Mesenchymal stem cell (in vitro differentiated cells and primary cell): ENCODE measurements at regions not wholly inside any gene's neighbourhood (a gene's known extent, or its start where the extent isn't known, plus 50 kb on each side); places are given as distances from the start of the nearest gene placed in this dataset.
"Not testable (repeated sequence)": the region's sequence is repeated elsewhere in the genome, so short reads cannot be mapped to it uniquely, and the experiment has no call there.

Source experiments
- DNase-seq: peaks from one replicate; pipeline ENCODE4 v3.0.0-alpha.2; 2013
- H2AFZ ChIP-seq: one replicate; pipeline ENCODE4 v1.6.1; 2013; ENCODE audit warnings: low read depth, mild to moderate bottlenecking, control low read depth, inconsistent platforms, low read length, moderate library complexity
- H2AK5ac ChIP-seq: 2 replicates; pipeline ENCODE4 v1.6.1; 2013; ENCODE audit warnings: low read length, moderate library complexity, mild to moderate bottlenecking, inconsistent platforms; ENCODE audit not compliant: severe bottlenecking
- H2BK120ac ChIP-seq: one replicate; pipeline ENCODE4 v1.6.1; 2013; ENCODE audit warnings: low read depth, mild to moderate bottlenecking, inconsistent platforms, low read length, moderate library complexity
- H2BK12ac ChIP-seq, 2 experiments: one replicate each; pipeline ENCODE4 v1.6.1; 2013; ENCODE audit warnings: inconsistent platforms in 2 of 2, low read length in 2 of 2, mild to moderate bottlenecking in 2 of 2, moderate library complexity in 2 of 2, control low read depth in 1 of 2
- H2BK15ac ChIP-seq: one replicate; pipeline ENCODE4 v1.6.1; 2013; ENCODE audit warnings: mild to moderate bottlenecking, low read depth, inconsistent platforms; ENCODE audit not compliant: poor library complexity, severe bottlenecking
- H2BK5ac ChIP-seq: 2 replicates; pipeline ENCODE4 v1.6.1; 2013; ENCODE audit warnings: low read depth, mild to moderate bottlenecking, low read length, control low read depth, inconsistent platforms; ENCODE audit not compliant: poor library complexity, severe bottlenecking
- H3K14ac ChIP-seq, 2 experiments: one replicate each; pipeline ENCODE4 v1.6.1; 2013; ENCODE audit warnings: inconsistent platforms in 2 of 2, low read length in 2 of 2, control low read depth in 1 of 2, mild to moderate bottlenecking in 1 of 2, moderate library complexity in 1 of 2
- H3K18ac ChIP-seq, 2 experiments: one replicate each; pipeline ENCODE4 v1.6.1; 2013; ENCODE audit warnings: inconsistent platforms in 2 of 2, low read length in 2 of 2, control low read depth in 1 of 2, low read depth in 1 of 2, mild to moderate bottlenecking in 1 of 2
- H3K23ac ChIP-seq, 2 experiments: one replicate each; pipeline ENCODE4 v1.6.1; 2013; ENCODE audit warnings: inconsistent platforms in 2 of 2, low read length in 2 of 2, mild to moderate bottlenecking in 2 of 2, moderate library complexity in 2 of 2, control low read depth in 1 of 2
- H3K27ac ChIP-seq: 2 replicates; pipeline ENCODE4 v1.5.1; 2013; ENCODE audit warnings: mild to moderate bottlenecking, moderate library complexity, low read length, control low read depth, inconsistent platforms; ENCODE audit not compliant: poor library complexity, severe bottlenecking
- H3K27me3 ChIP-seq, 2 experiments: 2 replicates each; pipeline versions ENCODE4 v1.6.1 to v1.7.0; 2013; ENCODE audit warnings: low read length in 2 of 2, mild to moderate bottlenecking in 2 of 2, moderate library complexity in 2 of 2, control low read depth in 1 of 2, inconsistent platforms in 1 of 2; ENCODE audit not compliant: control insufficient read depth in 1 of 2, insufficient read depth in 1 of 2
- H3K36me3 ChIP-seq, 2 experiments: 2 replicates each; pipeline versions ENCODE4 v1.6.1 to v1.7.0; 2013; ENCODE audit warnings: low read length in 2 of 2, control low read depth in 1 of 2, inconsistent platforms in 1 of 2, low read depth in 1 of 2, mild to moderate bottlenecking in 1 of 2; ENCODE audit not compliant: insufficient read depth in 2 of 2, control insufficient read depth in 1 of 2
- H3K4ac ChIP-seq, 2 experiments: one replicate each; pipeline ENCODE4 v1.6.1; 2013; ENCODE audit warnings: inconsistent platforms in 2 of 2, low read length in 2 of 2, mild to moderate bottlenecking in 2 of 2, moderate library complexity in 2 of 2, control low read depth in 1 of 2, low read depth in 1 of 2
- H3K4me1 ChIP-seq: 2 replicates; pipeline ENCODE4 v1.6.1; 2013; ENCODE audit warnings: low read depth, low read length, control low read depth; ENCODE audit not compliant: control insufficient read depth, insufficient read depth
- H3K4me2 ChIP-seq: 2 replicates; pipeline ENCODE4 v1.6.1; 2013; ENCODE audit warnings: low read length, mild to moderate bottlenecking, inconsistent platforms; ENCODE audit not compliant: poor library complexity, severe bottlenecking
- H3K4me3 ChIP-seq, 2 experiments: 2 replicates each; pipeline versions ENCODE4 v1.5.1 to v1.7.0; 2013; ENCODE audit warnings: low read length in 2 of 2, mild to moderate bottlenecking in 2 of 2, control low read depth in 1 of 2, low read depth in 1 of 2; ENCODE audit not compliant: insufficient read depth in 1 of 2
- H3K79me1 ChIP-seq: replicated peaks from 2 replicates; pipeline ENCODE4 v1.6.1; 2013; ENCODE audit warnings: mild to moderate bottlenecking, control low read depth, low read length, inconsistent platforms; ENCODE audit not compliant: poor library complexity, severe bottlenecking
- H3K9ac ChIP-seq: 2 replicates; pipeline ENCODE4 v1.7.0; 2013; ENCODE audit warnings: mild to moderate bottlenecking, low read length, moderate library complexity
- H3K9me3 ChIP-seq: 2 replicates; pipeline ENCODE4 v1.7.0; 2013; ENCODE audit warnings: mild to moderate bottlenecking, low read length; ENCODE audit not compliant: control insufficient read depth
- H4K8ac ChIP-seq: one replicate; pipeline ENCODE4 v1.6.1; 2013; ENCODE audit warnings: inconsistent platforms, mild to moderate bottlenecking, low read length, moderate library complexity
- H4K91ac ChIP-seq: one replicate; pipeline ENCODE4 v1.6.1; 2013; ENCODE audit warnings: mild to moderate bottlenecking, low read length, inconsistent platforms

- not testable (repeated sequence) for H3K27ac ChIP-seq, H3K4me3 ChIP-seq, DNase-seq
Observed at GRCh38 chr1:83244832-83245231, 754.1 kb downstream of the TTLL7 start.

GRCh38 chr1:83239568-83239967 lies 759.4 kb downstream of the TTLL7 start:
- not testable (repeated sequence) for H3K23ac ChIP-seq, DNase-seq, H3K27me3 ChIP-seq, H3K4me3 ChIP-seq, H4K8ac ChIP-seq, H2AFZ ChIP-seq, H3K9ac ChIP-seq, H3K79me1 ChIP-seq, H3K36me3 ChIP-seq, H2BK5ac ChIP-seq, H3K14ac ChIP-seq, H4K91ac ChIP-seq, H2AK5ac ChIP-seq, H3K4me2 ChIP-seq, H3K9me3 ChIP-seq, H2BK120ac ChIP-seq, H3K4ac ChIP-seq, H3K4me1 ChIP-seq, H2BK12ac ChIP-seq, H3K27ac ChIP-seq, H3K18ac ChIP-seq, H2BK15ac ChIP-seq

More at GRCh38 chr1:83244832-83245231, 754.1 kb downstream of the TTLL7 start:
- not testable (repeated sequence) for H3K9ac ChIP-seq, H3K4me2 ChIP-seq, H3K27me3 ChIP-seq, H3K79me1 ChIP-seq, H2BK12ac ChIP-seq, H3K36me3 ChIP-seq, H2AK5ac ChIP-seq, H3K4ac ChIP-seq, H2BK15ac ChIP-seq, H2BK5ac ChIP-seq, H3K9me3 ChIP-seq, H3K4me1 ChIP-seq, H2BK120ac ChIP-seq, H4K91ac ChIP-seq, H4K8ac ChIP-seq, H3K23ac ChIP-seq, H2AFZ ChIP-seq, H3K14ac ChIP-seq, H3K18ac ChIP-seq

- DNase-seq, H2BK120ac ChIP-seq, H4K91ac ChIP-seq, H2AK5ac ChIP-seq, H3K4ac ChIP-seq, H2AFZ ChIP-seq, H3K9me3 ChIP-seq, H3K4me3 ChIP-seq, H3K4me1 ChIP-seq, H2BK12ac ChIP-seq, H3K27me3 ChIP-seq, H3K79me1 ChIP-seq, H3K27ac ChIP-seq, H3K9ac ChIP-seq, H3K4me2 ChIP-seq, H3K18ac ChIP-seq, H2BK5ac ChIP-seq, H3K36me3 ChIP-seq, H2BK15ac ChIP-seq, H3K23ac ChIP-seq, H3K14ac ChIP-seq, H4K8ac ChIP-seq: not testable (repeated sequence)
Observed at GRCh38 chr1:83238654-83239053, 760.3 kb downstream of the TTLL7 start.

- not testable (repeated sequence) for H3K27me3 ChIP-seq, H4K8ac ChIP-seq, H2BK12ac ChIP-seq, H3K36me3 ChIP-seq, H3K9ac ChIP-seq, H3K79me1 ChIP-seq, H3K4me2 ChIP-seq, H4K91ac ChIP-seq, H3K4me3 ChIP-seq, H2AK5ac ChIP-seq, H3K23ac ChIP-seq, H3K14ac ChIP-seq, H3K9me3 ChIP-seq, DNase-seq, H2AFZ ChIP-seq, H3K4me1 ChIP-seq, H3K4ac ChIP-seq, H2BK5ac ChIP-seq, H2BK120ac ChIP-seq, H3K18ac ChIP-seq, H2BK15ac ChIP-seq, H3K27ac ChIP-seq
Observed at GRCh38 chr1:83219788-83220187, 779.1 kb downstream of the TTLL7 start.
